ENCODE measurements at regions not wholly inside any gene's neighbourhood (a gene's known extent, or its start where the extent isn't known, plus 50 kb on each side); places are given as distances from the start of the nearest gene placed in this dataset.

GRCh38 chr22:48306284-48306683 lies 1521.4 kb downstream of the BRD1 start (continued):
- TF ChIP-seq ETS1 (IDR thresholded peaks at IDR 0.05) (no peak), NANOG (IDR thresholded peaks at IDR 0.05; ENCODE audit: borderline replicate concordance) (no peak)

GRCh38 chr22:48305726-48306235 lies 1521.9 kb downstream of the BRD1 start:
- H3K36me3 Mint-ChIP-seq (ENCODE audit: low read depth): no peaks in the 10 kb centered on the region
- no peaks in the 10 kb centered on the region for H3K36me3 ChIP-seq (ENCODE audit: insufficient read depth)
- no peaks in the 10 kb centered on the region for H3F3A ChIP-seq (replicated peaks; ENCODE audit: low read depth)
- H3K27ac ChIP-seq (ENCODE audit: low read depth): no peak overlapping the region
- H3K27ac Mint-ChIP-seq: no peak overlapping the region
- TF ChIP-seq JUNB (IDR thresholded peaks at IDR 0.05; ENCODE audit: unreplicated experiment) (no peak), CREB1 (CRISPR knock-in tag; IDR thresholded peaks at IDR 0.05; ENCODE audit: low read depth) (no peak), ZNF462 (CRISPR knock-in tag; IDR thresholded peaks at IDR 0.05) (no peak), EZH2phosphoT487 (IDR thresholded peaks at IDR 0.05; ENCODE audit: unreplicated experiment) (no peak), STAT1 (IDR thresholded peaks at IDR 0.05; ENCODE audit: unreplicated experiment) (no peak), POLR2AphosphoS5 (IDR thresholded peaks at IDR 0.05; ENCODE audit: low read depth) (no peak), ETS1 (IDR thresholded peaks at IDR 0.05) (no peak), CTCF (conservative IDR thresholded peaks at IDR 0.05; ENCODE audit: low read depth in 2 of 2) (no peak), ZNF331 (CRISPR knock-in tag; IDR thresholded peaks at IDR 0.05; ENCODE audit: low read depth) (no peak), NANOG (IDR thresholded peaks at IDR 0.05; ENCODE audit: borderline replicate concordance) (no peak), REST (IDR thresholded peaks at IDR 0.05; ENCODE audit: unreplicated experiment) (no peak)
- ATAC-seq: no peak
- H3K4me1 Mint-ChIP-seq: peaks cover 13% of the 10 kb centered on the region; the same call in 2 of the 3 replicates
- H3K4me3 Mint-ChIP-seq: no peak overlapping the region
- no peaks in the 10 kb centered on the region for H4K20me1 ChIP-seq (replicated peaks; ENCODE audit: insufficient read depth)
- H3K4me3 ChIP-seq: no peak overlapping the region
- no peaks in the 10 kb centered on the region for H3K4me1 ChIP-seq (ENCODE audit: insufficient read depth)
- H3K9me3 Mint-ChIP-seq: no peaks in the 10 kb centered on the region; the same call in 2 of the 3 replicates
- H3K27me3 ChIP-seq (ENCODE audit: insufficient read depth): no peaks in the 10 kb centered on the region
- H3K9me2 ChIP-seq (ENCODE audit: insufficient read depth): no peaks in the 10 kb centered on the region
- no peak overlapping the region for H3K4me2 ChIP-seq
- H3K27me3 Mint-ChIP-seq (ENCODE audit: insufficient read depth, low read depth, poor library complexity): peaks cover 14% of the 10 kb centered on the region
- H2AFZ ChIP-seq: no peak overlapping the region
- H3K79me2 ChIP-seq (replicated peaks; ENCODE audit: insufficient read depth): no peaks in the 10 kb centered on the region
- no peak for DNase-seq (ENCODE audit: low spot score)

All from GM23338 (cell line).